NCI-H2107 treated with DMSO at 0.1 percent for 48 hours (cell line): ENCODE measurements at regions not wholly inside any gene's neighbourhood (a gene's known extent, or its start where the extent isn't known, plus 50 kb on each side); places are given as distances from the start of the nearest gene placed in this dataset.
"Not testable (repeated sequence)": the region's sequence is repeated elsewhere in the genome, so short reads cannot be mapped to it uniquely, and the experiment has no call there.

Source experiments
- DNase-seq: peaks from one replicate; lab custom pipeline; 2025; ENCODE audit not compliant: unreplicated experiment; lab: John Stamatoyannopoulos, UW

DNA sequence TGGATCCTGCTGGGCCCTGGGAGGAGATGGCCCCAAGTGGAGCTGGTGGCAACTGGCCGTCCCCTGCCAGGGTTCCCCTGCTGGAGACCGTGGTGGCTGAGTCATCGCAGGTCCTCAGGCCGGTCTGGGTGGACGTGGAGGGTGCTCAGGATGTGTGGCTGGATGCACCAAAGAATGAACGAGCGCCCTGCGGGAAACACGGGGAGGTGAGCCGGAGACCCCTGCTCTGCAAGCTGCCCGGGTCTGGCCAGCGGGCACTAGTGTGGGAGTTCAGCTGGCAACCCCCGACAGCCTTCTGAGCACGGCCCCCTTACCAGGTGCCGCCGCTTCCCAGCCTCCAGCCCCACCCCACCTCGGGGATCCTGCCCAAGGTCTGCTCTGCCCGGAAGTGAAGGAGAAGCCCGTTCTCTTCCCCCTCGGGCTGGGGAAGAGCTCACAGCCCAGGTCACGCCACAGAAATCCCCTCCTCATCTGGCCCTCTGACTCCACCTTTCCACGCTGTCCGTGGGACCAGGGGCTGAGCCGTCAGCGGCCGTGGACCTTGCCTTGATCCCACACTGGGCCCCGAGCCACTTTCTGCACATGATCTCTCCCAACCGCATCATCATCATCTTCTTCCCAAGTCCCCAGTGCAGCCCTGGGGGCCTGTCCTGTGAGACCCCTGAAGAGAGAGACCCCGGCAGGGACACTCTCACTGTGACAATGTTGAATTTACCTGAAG lies 165.5 kb downstream of the KIF26A start:
- DNase-seq = no peak

DNA sequence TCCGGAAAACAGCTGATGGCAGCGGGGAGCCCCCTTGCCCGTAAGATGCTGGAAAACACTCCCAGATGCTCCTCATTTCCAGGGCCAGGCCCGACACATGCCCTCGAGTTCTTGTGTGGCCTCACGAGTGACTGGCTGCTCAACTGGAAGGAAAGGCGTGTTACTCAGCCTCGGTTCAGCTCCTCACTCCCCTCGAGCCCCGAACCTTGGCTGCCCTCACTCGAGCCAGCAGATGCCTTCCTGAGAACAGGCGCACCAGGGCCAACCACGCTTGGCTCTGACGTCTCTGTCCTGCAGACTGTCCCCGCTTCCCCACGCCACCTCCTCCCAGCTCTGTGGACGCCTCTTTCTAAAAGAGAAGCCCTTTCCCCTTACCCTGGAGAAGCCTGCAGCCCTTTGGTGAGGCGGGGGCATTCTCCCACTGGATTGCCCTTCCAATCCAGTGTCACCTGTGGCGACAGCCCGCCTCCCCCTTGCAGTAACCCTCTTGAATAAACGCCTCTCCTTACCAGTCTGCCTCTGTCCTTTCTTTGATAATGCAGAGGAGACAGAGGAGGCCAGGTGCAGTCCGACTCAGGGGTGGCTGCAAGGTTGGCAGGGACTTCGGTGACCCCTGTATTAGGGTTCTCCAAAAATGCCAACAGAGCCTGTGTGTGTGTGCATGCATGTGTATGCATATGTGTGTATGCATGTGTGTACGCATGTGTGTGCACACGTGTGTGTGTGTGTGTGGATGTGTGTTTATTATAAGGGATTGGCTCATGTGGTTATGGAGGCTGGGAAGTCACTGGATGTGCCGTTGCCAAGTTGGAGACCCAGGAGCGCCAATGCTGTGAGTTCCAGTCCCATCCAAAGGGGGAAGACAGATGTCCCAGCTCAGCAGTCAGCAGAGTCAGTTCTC lies 166.3 kb downstream of the KIF26A start:
- DNase-seq = no peak

GRCh38 chr14:104305511-104306449 lies 167.4 kb downstream of the KIF26A start:
- no peak for DNase-seq

GRCh38 chr14:104306450-104307040 lies 168.2 kb downstream of the KIF26A start:
- no peak for DNase-seq

- no peak for DNase-seq
Measured at GRCh38 chr14:104307246-104307626, 168.8 kb downstream of the KIF26A start.

GRCh38 chr14:104307627-104308401 lies 169.4 kb downstream of the KIF26A start:
- no peak for DNase-seq

GRCh38 chr14:104308534-104308933 lies 170.1 kb downstream of the KIF26A start:
- not testable (repeated sequence) for DNase-seq

DNA sequence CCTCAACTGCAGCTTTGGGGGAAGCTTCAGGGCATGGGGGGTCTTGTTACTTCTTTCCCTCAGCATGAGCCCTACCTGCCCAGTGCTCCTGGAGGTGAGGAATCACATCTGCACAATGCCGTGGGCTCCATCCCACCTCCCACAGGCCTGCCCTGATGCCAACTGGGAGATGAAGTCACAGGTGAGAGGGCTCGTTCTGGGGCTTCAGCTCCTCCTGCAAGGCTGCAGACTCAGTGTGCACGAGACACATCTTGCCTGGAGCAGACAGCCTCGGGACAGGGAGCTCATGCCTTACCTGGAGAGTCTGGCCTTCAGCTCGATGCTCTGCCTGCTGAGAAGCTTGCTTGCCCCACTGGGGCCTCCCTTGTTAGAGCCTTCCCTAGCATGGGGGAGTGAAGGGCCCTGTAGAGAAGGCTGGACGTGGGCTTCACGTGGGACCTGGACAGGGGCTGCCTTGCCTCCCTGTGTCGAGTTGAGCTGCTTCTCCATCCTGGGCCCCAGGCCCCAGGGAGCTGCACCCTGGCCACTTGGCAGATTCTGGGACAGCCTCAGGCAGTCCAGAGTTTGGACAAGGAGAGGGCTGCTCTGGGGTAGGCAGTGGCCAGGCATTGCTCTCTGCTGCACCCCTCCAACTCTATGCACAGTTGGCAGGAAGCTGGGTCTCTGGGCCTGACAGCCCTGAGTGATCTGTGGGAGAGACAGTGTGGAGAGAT lies 171.4 kb downstream of the KIF26A start:
- no peak for DNase-seq

DNA sequence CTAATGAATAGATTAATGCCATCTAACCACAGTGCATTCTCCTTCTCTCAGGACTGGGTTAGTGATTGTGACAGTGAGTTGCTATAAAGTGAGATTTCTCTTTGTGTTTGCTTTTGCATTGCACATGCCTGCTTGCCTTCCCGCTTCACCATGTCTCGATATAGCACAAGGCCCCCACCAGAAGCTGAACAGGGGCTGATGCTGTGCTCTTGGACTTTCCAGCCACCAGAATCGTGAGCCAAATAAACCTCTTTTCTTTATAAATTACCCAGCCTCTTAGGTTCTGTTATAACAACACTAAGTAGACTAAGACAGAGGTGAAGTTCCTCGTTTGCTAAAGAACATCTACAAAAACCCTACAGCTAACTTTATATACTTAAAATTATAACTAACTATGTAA lies 173.0 kb downstream of the KIF26A start:
- no peak for DNase-seq

DNA sequence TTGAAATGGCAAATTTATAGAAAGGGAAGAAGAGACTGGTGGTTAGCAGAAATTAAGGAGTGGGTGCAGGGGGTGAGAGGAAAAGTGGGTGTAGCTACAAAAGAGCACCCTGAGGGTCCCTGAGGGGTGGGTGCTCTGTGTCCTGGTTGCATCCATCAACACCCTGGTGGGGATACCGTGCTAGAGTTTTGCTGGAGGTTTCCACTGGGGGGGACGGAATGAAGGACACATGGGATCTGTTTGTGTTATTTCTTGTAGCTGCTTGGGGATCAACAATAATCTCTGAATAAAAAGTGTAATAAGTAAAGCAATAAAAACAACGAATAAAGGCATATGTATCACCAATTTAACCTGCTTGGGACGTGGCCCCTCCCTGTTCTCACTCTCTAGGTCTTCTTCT lies 175.3 kb downstream of the KIF26A start:
- no peak for DNase-seq

DNA sequence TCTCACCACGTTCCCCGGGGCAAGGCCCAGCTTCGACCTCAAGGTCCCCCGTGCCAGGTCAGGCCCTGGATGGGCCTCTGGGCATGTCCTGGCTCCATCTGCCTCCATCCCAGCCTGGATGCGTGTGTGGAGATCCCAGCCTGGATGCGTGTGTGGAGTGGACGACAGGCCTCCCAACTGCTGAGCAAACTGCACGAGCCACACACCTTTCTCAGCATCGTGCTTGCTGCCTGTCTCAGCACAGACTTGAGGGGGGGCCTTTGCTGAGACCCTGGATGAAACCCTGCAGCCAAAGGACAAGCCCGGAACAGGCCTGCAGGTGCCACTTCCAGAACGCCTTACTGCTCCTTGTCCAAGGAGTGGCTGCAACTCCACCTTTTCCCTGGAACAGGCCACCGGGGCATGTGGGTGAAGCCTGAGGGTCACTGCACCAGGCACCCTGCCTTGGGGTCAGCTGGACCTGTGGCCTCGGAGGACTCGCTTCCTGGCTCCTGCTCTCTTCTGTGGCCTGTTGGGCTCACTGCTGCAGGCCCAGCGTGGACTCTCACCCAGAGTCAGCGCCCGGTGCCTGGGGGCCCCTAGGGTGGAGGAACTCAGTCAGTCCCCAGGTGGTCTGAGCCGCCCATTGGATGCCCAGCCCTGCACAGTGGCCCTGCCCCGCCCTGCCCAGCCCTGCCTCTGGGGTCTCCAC lies 176.0 kb downstream of the KIF26A start:
- no peak for DNase-seq

DNA sequence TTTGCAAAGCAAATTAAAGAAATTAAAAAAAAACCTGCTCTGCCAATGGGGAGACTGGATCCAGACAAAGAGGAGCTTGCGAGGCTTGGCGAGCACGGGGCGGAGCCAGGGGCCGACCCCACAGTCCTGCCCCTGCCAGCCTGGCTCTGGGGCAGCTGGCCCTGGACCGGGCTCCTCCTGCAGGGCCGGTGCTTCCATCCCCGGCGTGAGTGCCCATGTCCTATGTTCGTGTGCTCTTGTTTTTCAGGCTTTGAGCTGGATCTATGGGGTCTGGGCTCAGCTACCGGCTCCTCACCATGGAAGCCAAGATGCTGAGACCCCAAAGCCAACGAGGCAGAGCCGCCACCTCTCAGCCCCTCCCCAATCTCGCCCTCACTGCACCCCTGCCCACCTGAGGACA lies 176.8 kb downstream of the KIF26A start:
- no peak for DNase-seq

GRCh38 chr14:104315625-104316024 lies 177.2 kb downstream of the KIF26A start:
- DNase-seq = no peak

DNA sequence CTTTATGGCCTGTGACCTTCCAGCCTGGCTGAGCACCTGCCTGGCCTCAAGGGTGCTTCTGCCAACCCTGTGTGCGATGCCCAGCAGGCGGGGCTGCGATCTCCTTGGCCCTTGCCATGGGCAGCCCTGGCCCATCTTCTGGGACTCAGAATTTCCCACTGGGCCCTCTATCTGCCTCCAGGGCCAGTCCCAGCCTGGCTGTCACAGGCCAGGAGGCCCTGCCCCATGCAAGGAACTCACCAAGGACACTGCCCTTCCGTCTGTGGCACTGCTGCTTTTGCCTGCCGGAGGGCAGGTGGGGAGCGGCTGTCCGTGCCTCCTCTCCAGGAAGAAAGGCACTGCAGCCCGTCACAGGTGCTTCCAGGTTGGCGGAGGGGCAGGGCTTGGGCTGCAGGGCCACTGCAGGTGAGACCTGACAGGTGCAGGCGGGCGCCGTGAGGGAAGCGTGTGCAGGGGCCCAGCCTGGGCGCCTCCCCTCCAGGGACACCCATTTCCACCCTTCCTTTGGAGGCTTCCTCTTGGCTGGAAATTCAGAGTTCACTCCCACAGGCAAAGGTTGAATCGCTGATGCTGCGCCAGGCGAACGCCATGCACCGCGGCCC lies 177.8 kb downstream of the KIF26A start:
- DNase-seq = no peak

DNA sequence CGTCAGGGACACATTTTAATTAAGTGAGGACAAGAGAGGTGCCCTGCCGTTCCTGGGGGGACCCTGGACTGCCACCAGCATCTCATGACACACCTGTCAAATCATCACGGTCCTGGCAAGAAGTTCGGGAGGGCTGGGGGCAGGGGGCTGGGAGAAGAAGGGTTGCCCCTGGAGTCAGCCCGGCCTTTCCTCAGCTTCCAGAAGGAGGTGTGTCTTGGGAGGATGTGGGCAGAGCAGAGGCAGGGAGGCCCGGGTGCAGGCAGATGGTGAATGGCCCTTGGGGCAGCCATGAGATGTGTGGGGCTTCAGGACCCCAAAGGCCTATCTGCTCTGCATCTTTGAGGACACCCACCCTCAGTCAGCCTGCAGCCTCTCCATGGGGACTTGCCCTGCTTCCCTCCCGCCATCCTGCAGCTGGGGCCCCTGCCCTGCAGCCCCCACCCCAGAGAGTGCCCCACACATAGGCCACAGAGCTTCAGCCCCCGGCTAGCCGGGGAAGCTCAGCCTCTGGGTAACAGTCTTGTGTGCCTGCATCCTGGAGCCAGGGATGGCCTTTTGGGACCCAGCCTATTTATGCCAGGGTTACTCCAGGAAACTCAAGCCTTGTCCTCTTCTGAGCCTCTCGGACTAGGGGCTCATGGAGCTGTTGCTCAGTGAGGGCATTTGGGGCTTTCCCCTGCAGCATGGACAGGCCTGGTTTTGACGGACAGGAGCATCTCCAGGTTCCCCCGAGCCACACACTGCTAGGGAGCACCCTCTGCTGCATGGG lies 178.5 kb downstream of the KIF26A start:
- DNase-seq = no peak

DNA sequence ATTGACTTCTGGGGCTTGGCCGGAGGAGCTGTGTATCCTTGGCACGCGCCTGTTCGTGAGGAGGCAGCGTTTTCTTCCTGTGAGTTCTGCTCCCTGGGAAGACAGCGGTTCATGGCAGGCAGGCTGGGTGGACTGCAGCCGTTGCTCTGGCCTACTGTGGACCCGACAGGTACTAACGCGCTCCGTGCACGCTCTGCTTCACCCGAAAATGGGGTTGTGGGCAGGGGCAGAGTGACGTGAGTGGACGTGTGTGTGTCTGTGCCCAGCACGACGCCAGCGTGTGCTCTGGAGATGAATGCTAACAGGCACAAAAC lies 179.1 kb downstream of the KIF26A start:
- DNase-seq = no peak

DNA sequence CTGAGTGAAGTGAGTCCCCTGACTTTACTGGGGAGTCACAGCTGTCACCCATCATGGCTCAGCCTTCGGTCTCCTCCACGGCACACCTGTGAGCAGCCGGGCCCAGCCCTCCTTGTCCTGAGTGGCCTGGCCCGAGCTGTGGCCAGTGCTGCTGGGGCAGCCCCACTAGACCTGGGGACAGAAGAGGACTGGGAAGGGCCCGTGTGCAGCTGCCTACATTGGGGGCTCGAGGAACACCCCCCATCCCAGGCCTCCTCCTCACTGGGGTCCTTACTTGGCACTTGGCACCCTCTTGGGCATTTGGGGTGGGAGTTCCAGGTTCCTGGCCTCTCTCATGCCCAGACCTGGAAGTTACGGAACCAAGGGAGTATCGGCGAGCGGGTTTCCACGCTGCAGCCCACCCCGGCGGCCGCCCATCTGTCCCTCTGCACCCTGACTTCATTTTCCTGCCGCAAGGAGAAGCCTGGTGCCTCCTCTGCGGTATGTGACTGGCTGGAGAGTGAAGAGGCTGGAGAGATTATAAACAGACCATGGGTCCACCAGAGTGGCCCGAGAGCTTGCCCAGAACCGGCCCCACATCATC lies 179.7 kb downstream of the KIF26A start:
- DNase-seq = no peak
